ENCODE measurements at regions not wholly inside any gene's neighbourhood (a gene's known extent, or its start where the extent isn't known, plus 50 kb on each side); places are given as distances from the start of the nearest gene placed in this dataset.
A peak's percentile ranks its signal among the peaks of the same experiment; 100 is the strongest.

- no peak for DNase-seq
These were observed 462.2 kb downstream of the BCL11A start for GRCh38 chr2:60091266-60091665.

GRCh38 chr2:60079562-60079961 is 473.9 kb downstream of the BCL11A start:
- DNase-seq = no peak

GRCh38 chr2:60075048-60075447 is 478.4 kb downstream of the BCL11A start:
- no peak for DNase-seq

GRCh38 chr2:60073201-60073600 is 480.3 kb downstream of the BCL11A start:
- peak; percentile 89 for DNase-seq

- DNase-seq = no peak
These were observed 480.8 kb downstream of the BCL11A start for GRCh38 chr2:60072609-60073008.

GRCh38 chr2:60071490-60071831 is 482.0 kb downstream of the BCL11A start:
- DNase-seq = peak; percentile 21

GRCh38 chr2:60070736-60071489 is 482.5 kb downstream of the BCL11A start:
- peak; percentile 23 for DNase-seq

- DNase-seq = peak; percentile 20
These were observed 483.3 kb downstream of the BCL11A start for GRCh38 chr2:60070196-60070595.

- DNase-seq = no peak
These were observed 484.7 kb downstream of the BCL11A start for GRCh38 chr2:60068755-60069154.

- DNase-seq = peak; percentile 54
These were observed 486.4 kb downstream of the BCL11A start for GRCh38 chr2:60067006-60067405.

- DNase-seq = peak; percentile 79
These were observed 487.2 kb downstream of the BCL11A start for GRCh38 chr2:60066096-60066839.

GRCh38 chr2:60064687-60065389 is 488.6 kb downstream of the BCL11A start:
- DNase-seq = peak; percentile 96

GRCh38 chr2:60058781-60059180 is 494.7 kb downstream of the BCL11A start:
- DNase-seq = no peak

GRCh38 chr2:60054571-60055340 is 498.7 kb downstream of the BCL11A start:
- no peak for DNase-seq

GRCh38 chr2:60053791-60054190 is 499.7 kb downstream of the BCL11A start:
- DNase-seq = no peak

GRCh38 chr2:60052601-60053000 is 500.9 kb downstream of the BCL11A start:
- DNase-seq = no peak

GRCh38 chr2:60051991-60052390 is 501.5 kb downstream of the BCL11A start:
- no peak for DNase-seq

- DNase-seq = no peak
These were observed 505.4 kb downstream of the BCL11A start for GRCh38 chr2:60047944-60048525.

- no peak for DNase-seq
These were observed 506.1 kb downstream of the BCL11A start for GRCh38 chr2:60047347-60047746.

- DNase-seq = no peak
These were observed 506.9 kb downstream of the BCL11A start for GRCh38 chr2:60046529-60046928.

- no peak for DNase-seq
These were observed 508.0 kb downstream of the BCL11A start for GRCh38 chr2:60045456-60045855.

- no peak for DNase-seq
These were observed 509.0 kb downstream of the BCL11A start for GRCh38 chr2:60044484-60044883.

GRCh38 chr2:60042023-60042422 is 511.4 kb downstream of the BCL11A start:
- DNase-seq = no peak

All from NCI-H82 (cell line).